Liver (tissue), 3 donors: ENCODE measurements at regions not wholly inside any gene's neighbourhood (a gene's known extent, or its start where the extent isn't known, plus 50 kb on each side); places are given as distances from the start of the nearest gene placed in this dataset.

Source experiments
- HNF4A ChIP-seq, 2 donors: conservative IDR thresholded peaks; 2 replicates each; pipeline ENCODE4 v1.6.1; 2016; ENCODE audit warnings: antibody characterized with exemption in 2 of 2, mild to moderate bottlenecking in 2 of 2
- TF ChIP-seq, protein P1 (sequence below): fragments of 150-350 bp; IDR thresholded peaks from 2 replicates; pipeline ENCODE4 v1.5.1; 2017; ENCODE audit warnings: improper control_type of control experiment, low read depth, low read length; ENCODE audit not compliant: missing input control
- donor health status: healthy.
- donor health status: healthy.

DNA sequence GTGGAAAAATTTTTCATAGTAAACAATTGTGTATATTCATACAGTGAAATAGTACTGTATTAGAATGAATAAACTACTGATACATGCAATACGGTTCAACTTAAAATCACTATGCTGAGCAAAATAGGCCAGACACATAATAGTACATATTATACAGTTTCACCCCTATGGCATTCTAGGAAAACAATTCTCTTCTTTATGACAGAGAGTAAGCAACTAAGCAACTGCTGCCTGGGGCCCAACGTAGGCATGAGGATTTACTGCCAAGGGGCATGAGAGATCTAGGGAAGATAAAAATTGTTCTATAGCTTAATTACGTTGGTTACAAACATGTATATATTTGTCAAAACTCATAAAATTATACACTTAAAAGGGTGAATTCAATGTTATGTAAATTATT lies 180.2 kb downstream of the DRD1 start:
- TF ChIP-seq, protein P1, sequence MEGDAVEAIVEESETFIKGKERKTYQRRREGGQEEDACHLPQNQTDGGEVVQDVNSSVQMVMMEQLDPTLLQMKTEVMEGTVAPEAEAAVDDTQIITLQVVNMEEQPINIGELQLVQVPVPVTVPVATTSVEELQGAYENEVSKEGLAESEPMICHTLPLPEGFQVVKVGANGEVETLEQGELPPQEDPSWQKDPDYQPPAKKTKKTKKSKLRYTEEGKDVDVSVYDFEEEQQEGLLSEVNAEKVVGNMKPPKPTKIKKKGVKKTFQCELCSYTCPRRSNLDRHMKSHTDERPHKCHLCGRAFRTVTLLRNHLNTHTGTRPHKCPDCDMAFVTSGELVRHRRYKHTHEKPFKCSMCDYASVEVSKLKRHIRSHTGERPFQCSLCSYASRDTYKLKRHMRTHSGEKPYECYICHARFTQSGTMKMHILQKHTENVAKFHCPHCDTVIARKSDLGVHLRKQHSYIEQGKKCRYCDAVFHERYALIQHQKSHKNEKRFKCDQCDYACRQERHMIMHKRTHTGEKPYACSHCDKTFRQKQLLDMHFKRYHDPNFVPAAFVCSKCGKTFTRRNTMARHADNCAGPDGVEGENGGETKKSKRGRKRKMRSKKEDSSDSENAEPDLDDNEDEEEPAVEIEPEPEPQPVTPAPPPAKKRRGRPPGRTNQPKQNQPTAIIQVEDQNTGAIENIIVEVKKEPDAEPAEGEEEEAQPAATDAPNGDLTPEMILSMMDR = no peak
- TF ChIP-seq HNF4A (conservative IDR thresholded peaks at IDR 0.05) = no peak
